ENCODE measurements at regions not wholly inside any gene's neighbourhood (a gene's known extent, or its start where the extent isn't known, plus 50 kb on each side); places are given as distances from the start of the nearest gene placed in this dataset.

DNA sequence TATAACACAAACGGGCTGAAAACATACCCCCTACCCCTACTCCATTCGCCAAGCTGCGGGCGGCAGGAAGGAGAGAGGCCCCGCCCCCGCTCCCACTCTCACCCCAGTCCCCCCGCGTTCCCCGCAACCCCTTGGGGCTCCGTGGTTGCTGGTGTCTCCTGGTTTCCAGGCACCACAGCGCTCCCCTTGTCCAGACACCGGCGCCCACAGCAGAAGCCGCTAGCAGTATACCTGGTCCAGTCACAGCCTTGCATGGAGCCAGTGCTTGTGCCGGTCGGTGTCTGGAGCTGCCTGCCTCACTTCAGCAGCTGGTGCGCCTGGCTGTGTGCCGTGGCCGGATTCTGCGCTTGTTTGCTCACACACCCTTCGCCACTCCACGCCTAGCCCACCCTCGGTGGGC is 240.5 kb upstream of the DAB2 start:
- no peak for TF ChIP-seq CTCF (IDR thresholded peaks at IDR 0.05)

- TF ChIP-seq CTCF (IDR thresholded peaks at IDR 0.05) = no peak
Measured at GRCh38 chr5:39662945-39663344, 238.2 kb upstream of the DAB2 start.

DNA sequence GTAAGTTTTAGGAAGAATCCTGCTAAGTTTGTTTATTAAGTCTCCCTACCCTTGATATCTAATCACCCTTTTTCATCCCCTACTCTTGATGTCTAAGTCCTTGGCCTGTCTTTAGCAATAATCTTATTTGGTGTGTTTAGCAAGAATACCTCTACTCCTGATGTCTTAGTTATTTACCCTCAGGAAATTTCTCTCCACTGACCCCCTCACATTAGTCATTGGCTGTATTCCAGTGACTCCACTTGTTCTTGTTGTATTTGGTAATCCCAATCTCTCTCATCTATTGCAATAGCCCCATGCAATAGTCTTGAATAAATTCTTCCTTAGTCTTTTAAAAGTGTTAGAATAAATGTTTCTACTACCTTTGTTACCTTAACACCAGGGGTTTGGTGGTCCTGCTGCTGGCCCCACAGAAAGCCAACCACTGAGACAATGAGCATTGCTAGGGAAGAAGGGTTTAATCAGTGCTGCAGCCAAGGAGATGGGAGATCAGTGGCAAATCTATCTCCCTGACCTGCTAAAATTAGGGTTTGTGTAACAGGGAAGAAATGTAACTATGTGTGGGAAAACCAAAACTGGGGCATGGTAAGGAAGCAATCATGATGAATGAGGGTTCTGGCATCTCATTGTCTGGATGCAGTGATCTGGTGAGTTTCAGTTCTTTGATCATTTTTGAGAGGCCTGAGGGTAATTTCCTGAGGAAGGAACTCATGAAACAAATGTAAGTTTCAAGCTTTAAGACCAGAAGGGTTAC is 236.4 kb upstream of the DAB2 start:
- TF ChIP-seq CTCF (IDR thresholded peaks at IDR 0.05) = no peak

DNA sequence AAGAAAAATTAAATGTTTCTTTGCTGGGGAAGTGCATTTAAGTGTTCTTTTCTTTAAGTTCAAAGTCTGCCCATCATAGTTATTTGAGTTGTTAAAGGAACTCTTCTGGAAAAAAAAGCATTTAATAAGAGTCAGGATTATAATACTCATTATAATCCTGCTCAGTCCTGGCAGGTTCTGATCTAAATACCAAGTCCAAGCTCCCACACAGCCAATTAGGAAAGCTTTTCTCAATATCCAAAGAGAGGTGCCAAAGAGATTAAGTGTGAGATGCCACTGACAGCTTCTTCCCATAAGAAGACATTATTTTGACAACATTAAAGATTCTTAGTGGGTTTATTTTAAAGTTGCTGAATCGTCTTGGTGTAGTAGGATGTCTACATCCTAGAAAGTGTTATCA is 235.2 kb upstream of the DAB2 start:
- no peak for TF ChIP-seq CTCF (IDR thresholded peaks at IDR 0.05)

DNA sequence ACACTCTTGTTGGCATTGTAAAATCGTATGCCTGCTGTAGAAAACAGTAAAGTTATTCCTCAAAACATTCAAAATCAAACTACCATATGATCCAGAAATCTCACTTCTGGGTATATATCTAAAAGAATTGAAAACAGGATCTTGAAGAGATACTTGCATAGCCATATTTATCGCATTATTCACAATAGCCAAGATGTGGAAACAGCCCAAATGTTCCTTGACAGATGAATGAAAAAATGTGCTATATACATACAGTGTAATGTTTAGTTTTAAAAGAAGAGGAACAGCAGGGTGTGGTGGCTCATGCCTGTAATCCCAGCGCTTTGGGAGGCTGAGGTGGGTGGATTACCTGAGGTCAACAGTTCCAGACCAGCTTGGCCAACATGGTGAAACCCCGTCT is 234.1 kb upstream of the DAB2 start:
- TF ChIP-seq CTCF (IDR thresholded peaks at IDR 0.05) = no peak

- no peak for TF ChIP-seq CTCF (IDR thresholded peaks at IDR 0.05)
Measured at GRCh38 chr5:39657943-39658342, 233.2 kb upstream of the DAB2 start.

DNA sequence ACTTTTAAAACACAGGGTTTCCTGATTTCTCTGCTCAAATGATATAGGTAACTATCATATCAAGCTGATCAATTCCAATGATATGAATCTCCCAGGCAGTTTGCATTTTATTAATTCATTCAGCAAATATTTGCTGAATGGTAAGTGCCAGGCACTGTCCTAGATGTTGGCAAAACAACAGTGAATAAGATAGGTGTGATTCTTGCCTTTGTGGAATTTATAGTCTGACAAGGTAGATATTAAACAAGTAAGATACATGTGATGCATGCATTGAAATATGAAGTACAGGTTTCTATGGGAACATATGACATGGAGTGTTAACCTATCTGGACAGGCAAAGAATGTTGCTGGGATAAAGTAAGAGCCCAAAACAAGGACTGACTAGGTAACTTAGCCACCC is 231.8 kb upstream of the DAB2 start:
- TF ChIP-seq CTCF (IDR thresholded peaks at IDR 0.05) = no peak

- no peak for TF ChIP-seq CTCF (IDR thresholded peaks at IDR 0.05)
Measured at GRCh38 chr5:39654715-39655114, 229.9 kb upstream of the DAB2 start.
